KMS-11 (cell line): ENCODE measurements at regions not wholly inside any gene's neighbourhood (a gene's known extent, or its start where the extent isn't known, plus 50 kb on each side); places are given as distances from the start of the nearest gene placed in this dataset.
"Not testable (repeated sequence)": the region's sequence is repeated elsewhere in the genome, so short reads cannot be mapped to it uniquely, and the experiment has no call there.

Source experiments
- H2AFZ ChIP-seq: fragments of 200-600 bp; sonication (generic); 2 replicates; pipeline ENCODE4 v1.6.1; 2016; ENCODE audit warnings: antibody characterized with exemption, mixed run types, low read depth
- H3K27ac ChIP-seq: fragments of 200-600 bp; sonication (generic); 2 replicates; pipeline ENCODE4 v1.6.1; 2016; ENCODE audit warnings: mild to moderate bottlenecking, mixed run types
- H3K27me3 ChIP-seq: fragments of 200-600 bp; sonication (generic); 2 replicates; pipeline ENCODE4 v1.6.1; 2017; ENCODE audit warnings: mild to moderate bottlenecking, low read depth, mixed run types, moderate library complexity; ENCODE audit not compliant: insufficient read depth
- H3K36me3 ChIP-seq: fragments of 200-600 bp; sonication (generic); 2 replicates; pipeline ENCODE4 v1.6.1; 2017; ENCODE audit warnings: mild to moderate bottlenecking, mixed run types; ENCODE audit not compliant: insufficient read depth
- H3K4me1 ChIP-seq: fragments of 200-600 bp; sonication (generic); 2 replicates; pipeline ENCODE4 v1.6.1; 2016; ENCODE audit warnings: mild to moderate bottlenecking, low read depth, mixed run types; ENCODE audit not compliant: poor library complexity, severe bottlenecking
- H3K4me2 ChIP-seq: fragments of 200-600 bp; sonication (generic); 2 replicates; pipeline ENCODE4 v1.7.0; 2016; ENCODE audit warnings: mild to moderate bottlenecking, mixed run types
- H3K4me3 ChIP-seq: fragments of 200-600 bp; sonication (generic); IDR thresholded peaks from 2 replicates; pipeline ENCODE4 v1.6.1; 2017; ENCODE audit warnings: low read depth, low read length, mixed read lengths; ENCODE audit not compliant: insufficient read depth
- H3K79me2 ChIP-seq: fragments of 200-600 bp; sonication (generic); 2 replicates; pipeline ENCODE4 v1.6.1; 2016; ENCODE audit warnings: low read depth, mixed run types; ENCODE audit not compliant: insufficient read depth
- H3K9ac ChIP-seq: fragments of 200-600 bp; sonication (generic); 2 replicates; pipeline ENCODE4 v1.6.1; 2016; ENCODE audit warnings: mild to moderate bottlenecking, mixed run types
- H4K20me1 ChIP-seq: fragments of 200-600 bp; sonication (generic); 2 replicates; pipeline ENCODE4 v1.6.1; 2016; ENCODE audit warnings: mild to moderate bottlenecking, mixed run types; ENCODE audit not compliant: insufficient read depth
- TF ChIP-seq, protein P1 (sequence below): fragments of 200-600 bp; sonication (generic); conservative IDR thresholded peaks from 2 replicates; pipeline ENCODE4 v1.6.1; 2017; ENCODE audit warnings: low read depth, mild to moderate bottlenecking, antibody characterized with exemption, low read length, moderate library complexity, mixed read lengths

DNA sequence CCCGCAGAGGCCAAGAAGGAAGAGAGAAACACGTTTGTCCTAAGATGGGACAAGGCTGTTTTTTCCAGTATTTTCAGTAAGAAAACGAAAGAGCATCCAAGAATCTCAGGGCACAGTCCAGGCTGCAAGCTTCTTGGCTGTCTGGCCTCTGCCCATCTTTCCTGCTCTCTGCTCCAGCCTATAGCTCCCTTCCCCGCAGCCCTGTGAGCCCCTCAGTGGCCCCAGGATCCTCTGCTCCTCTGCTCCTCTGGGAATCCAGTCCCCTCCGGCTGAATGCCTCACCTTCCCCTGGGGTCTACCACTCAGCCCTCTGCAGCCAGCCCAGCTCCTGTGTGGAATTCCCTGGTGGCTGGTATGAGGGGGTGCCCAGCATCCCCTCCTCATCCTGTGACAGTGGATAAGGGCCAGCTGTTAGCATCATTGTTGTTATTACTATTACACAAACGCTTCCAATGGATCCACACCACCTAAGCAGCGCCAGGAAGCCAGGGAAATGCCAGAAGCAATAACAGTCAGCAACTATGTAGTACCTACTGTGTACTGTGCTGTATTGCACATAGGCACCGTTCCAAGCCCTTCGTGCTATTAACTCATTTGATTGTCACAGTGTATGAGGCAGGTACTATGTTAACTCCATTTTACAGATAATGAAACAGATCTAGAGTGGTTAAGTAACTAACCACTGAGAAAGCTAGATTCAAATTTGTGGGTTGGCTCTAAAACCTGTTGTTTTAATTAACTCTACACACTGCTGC lies 60.3 kb upstream of the PTPN1 start:
- TF ChIP-seq, protein P1, sequence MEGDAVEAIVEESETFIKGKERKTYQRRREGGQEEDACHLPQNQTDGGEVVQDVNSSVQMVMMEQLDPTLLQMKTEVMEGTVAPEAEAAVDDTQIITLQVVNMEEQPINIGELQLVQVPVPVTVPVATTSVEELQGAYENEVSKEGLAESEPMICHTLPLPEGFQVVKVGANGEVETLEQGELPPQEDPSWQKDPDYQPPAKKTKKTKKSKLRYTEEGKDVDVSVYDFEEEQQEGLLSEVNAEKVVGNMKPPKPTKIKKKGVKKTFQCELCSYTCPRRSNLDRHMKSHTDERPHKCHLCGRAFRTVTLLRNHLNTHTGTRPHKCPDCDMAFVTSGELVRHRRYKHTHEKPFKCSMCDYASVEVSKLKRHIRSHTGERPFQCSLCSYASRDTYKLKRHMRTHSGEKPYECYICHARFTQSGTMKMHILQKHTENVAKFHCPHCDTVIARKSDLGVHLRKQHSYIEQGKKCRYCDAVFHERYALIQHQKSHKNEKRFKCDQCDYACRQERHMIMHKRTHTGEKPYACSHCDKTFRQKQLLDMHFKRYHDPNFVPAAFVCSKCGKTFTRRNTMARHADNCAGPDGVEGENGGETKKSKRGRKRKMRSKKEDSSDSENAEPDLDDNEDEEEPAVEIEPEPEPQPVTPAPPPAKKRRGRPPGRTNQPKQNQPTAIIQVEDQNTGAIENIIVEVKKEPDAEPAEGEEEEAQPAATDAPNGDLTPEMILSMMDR = no peak
- no peaks in the 10 kb centered on the region for H3K36me3 ChIP-seq
- no peak overlapping the region for H3K27ac ChIP-seq
- H3K79me2 ChIP-seq = no peaks in the 10 kb centered on the region
- peaks cover 34% of the 10 kb centered on the region for H3K4me1 ChIP-seq
- H3K9ac ChIP-seq = no peak overlapping the region
- no peak overlapping the region for H2AFZ ChIP-seq
- no peak overlapping the region for H3K4me3 ChIP-seq
- no peaks in the 10 kb centered on the region for H4K20me1 ChIP-seq
- H3K4me2 ChIP-seq = peak overlapping the region; percentile 87
- peaks cover 78% of the 10 kb centered on the region for H3K27me3 ChIP-seq

- Histone ChIP-seq H3K36me3 (no peaks in the 10 kb centered on the region), H4K20me1 (no peaks in the 10 kb centered on the region), H3K27me3 (peaks cover 78% of the 10 kb centered on the region), H3K4me2 (peak overlapping the region; percentile 87), H3K9ac (no peak overlapping the region), H3K27ac (peak overlapping the region; percentile 13; the same call in 1 of the 2 replicates), H3K4me1 (peaks cover 34% of the 10 kb centered on the region), H3K4me3 (no peak overlapping the region), H3K79me2 (no peaks in the 10 kb centered on the region), H2AFZ (no peak overlapping the region)
- TF ChIP-seq, protein P1 = no peak
Measured at GRCh38 chr20:50450493-50450826, 59.7 kb upstream of the PTPN1 start.

GRCh38 chr20:50450881-50451752 lies 59.1 kb upstream of the PTPN1 start:
- TF ChIP-seq, protein P1 = no peak
- no peak overlapping the region for H3K4me3 ChIP-seq
- no peaks in the 10 kb centered on the region for H3K36me3 ChIP-seq
- peak overlapping the region; percentile 87 for H3K4me2 ChIP-seq
- H4K20me1 ChIP-seq = no peaks in the 10 kb centered on the region
- H3K9ac ChIP-seq = peak overlapping the region; percentile 30; the same call in 1 of the 2 replicates
- H3K4me1 ChIP-seq = peaks cover 34% of the 10 kb centered on the region
- peaks cover 79% of the 10 kb centered on the region for H3K27me3 ChIP-seq
- no peaks in the 10 kb centered on the region for H3K79me2 ChIP-seq
- peak overlapping the region; percentile 39; the same call in 1 of the 2 replicates for H2AFZ ChIP-seq
- peak overlapping the region; percentile 13; the same call in 1 of the 2 replicates for H3K27ac ChIP-seq

DNA sequence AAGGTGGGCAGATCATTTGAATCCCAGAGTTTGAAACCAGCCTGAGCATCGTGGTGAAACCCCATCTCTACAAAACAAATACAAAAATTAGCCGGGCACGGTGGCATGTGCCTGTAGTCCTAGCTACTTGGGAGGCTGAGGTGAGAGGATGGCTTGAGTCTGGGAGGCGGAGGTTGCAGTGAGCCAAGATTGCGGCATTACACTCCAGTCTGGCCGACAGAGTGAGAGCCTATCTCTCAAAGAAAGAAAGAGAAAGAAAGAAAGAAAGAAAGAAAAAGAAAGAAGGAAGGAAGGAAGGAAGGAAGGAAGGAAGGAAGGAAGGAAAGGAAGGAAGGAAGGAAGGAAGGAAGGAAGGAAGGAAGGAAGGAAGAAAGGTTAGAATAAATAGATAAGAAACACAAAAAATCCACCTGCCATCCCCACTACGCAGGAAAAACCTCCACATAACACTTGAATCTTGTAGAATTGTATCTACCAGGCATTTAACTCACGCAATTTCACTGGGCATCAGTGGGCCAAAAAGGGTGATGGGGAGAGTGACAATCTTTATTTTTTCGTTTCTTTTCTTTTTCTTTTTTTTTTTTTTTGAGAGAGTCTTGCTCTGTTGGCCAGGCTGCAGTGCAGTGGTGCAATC lies 58.3 kb upstream of the PTPN1 start:
- Histone ChIP-seq H3K4me1 (peaks cover 34% of the 10 kb centered on the region), H3K27me3 (peaks cover 80% of the 10 kb centered on the region), H3K9ac (peak overlapping the region; percentile 30; the same call in 1 of the 2 replicates), H3K4me2 (peak overlapping the region; percentile 87), H3K27ac (peak overlapping the region; percentile 13; the same call in 1 of the 2 replicates), H2AFZ (peak overlapping the region; percentile 39; the same call in 1 of the 2 replicates)
- not testable (repeated sequence) for H3K4me3 ChIP-seq, H3K79me2 ChIP-seq, H4K20me1 ChIP-seq, H3K36me3 ChIP-seq
